HG03354 (cell line): ENCODE measurements at regions not wholly inside any gene's neighbourhood (a gene's known extent, or its start where the extent isn't known, plus 50 kb on each side); places are given as distances from the start of the nearest gene placed in this dataset.
"Not testable (repeated sequence)": the region's sequence is repeated elsewhere in the genome, so short reads cannot be mapped to it uniquely, and the experiment has no call there.

Experiments used
- ATAC-seq: cut with Tn5 transposase; IDR thresholded peaks from one replicate; pipeline ENCODE4 v1.9.1; 2021; ENCODE audit warnings: mild to moderate bottlenecking; ENCODE audit not compliant: unreplicated experiment, poor library complexity, severe bottlenecking

- ATAC-seq: no peak
Observed at GRCh38 chr13:67946131-67946530, 716.0 kb upstream of the PCDH9 start.

DNA sequence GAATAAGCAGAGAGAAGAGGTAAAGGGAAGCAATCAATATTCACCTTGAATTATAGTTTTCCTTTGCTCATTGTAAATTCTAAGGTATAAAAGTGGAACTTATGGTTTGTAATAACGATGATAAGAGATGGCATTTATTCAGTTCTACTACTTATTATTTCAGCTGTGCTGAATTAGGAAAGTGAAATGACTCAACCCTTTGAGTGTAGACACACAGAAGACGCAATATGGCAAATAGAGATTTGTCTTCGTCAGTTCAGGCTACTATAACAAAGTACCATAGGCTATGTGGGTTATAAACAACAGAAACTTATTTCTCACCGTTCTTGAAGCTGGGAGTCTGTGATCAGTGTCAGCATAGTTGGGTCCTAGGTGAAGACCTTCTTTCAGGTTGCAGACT lies 713.0 kb upstream of the PCDH9 start:
- ATAC-seq: no peak

DNA sequence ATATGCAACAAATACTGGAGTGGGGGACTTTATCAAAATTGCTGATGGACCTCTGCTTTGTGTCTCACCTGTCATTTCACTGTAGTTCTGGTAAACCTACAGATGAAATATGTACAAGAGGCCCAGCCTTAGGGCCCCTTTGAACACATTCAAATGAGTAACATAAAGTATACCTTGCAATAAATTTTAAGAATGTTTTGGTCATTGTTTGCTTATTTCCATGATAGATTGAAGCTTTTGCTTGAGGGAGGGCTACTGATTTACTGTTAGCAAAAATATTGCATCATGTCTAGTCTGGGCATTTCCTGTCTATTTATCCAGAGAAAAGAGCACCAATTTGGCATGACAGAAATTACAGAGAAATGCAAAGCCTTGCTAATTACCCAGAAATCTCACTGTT lies 705.5 kb upstream of the PCDH9 start:
- ATAC-seq: no peak

- no peak for ATAC-seq
Observed at GRCh38 chr13:67934617-67935330, 704.6 kb upstream of the PCDH9 start.

GRCh38 chr13:67932991-67933390 lies 702.9 kb upstream of the PCDH9 start:
- no peak for ATAC-seq

GRCh38 chr13:67917291-67917987 lies 687.3 kb upstream of the PCDH9 start:
- no peak for ATAC-seq

- ATAC-seq: no peak
Observed at GRCh38 chr13:67916650-67917049, 686.5 kb upstream of the PCDH9 start.

DNA sequence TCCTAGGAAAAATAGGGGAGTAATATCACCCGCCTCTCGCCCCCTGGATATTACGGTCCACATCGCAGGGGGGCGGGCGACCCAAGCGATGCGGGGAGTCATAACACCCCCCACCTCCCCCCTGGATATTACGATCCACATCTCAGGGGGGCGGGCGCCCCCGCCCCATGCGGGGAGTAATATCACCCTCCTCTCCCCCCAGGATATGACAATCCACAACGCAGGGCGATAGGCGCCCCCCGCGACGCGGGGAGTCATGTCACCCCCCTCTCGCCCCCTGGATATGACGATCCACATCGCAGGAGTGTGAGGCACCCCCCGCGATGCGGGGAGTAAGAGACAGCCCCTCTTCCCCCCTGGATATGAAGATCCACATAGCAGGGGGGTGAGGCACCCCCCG lies 684.4 kb upstream of the PCDH9 start:
- ATAC-seq: no peak

DNA sequence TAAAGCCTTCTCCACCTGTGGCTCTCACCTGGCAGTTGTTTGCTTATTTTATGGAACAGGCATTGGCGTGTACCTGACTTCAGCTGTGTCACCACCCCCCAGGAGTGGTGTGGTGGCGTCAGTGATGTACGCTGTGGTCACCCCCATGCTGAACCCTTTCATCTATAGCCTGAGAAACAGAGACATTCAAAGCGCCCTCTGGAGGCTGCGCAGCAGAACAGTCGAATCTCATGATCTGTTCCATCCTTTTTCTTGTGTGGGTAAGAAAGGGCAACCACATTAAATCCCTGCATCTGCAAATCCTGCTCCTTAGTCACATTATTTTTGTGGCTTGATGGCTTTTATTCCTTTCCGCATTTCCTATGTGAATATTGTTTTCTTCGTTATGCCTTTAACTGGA lies 672.8 kb upstream of the PCDH9 start:
- ATAC-seq: not testable (repeated sequence)

DNA sequence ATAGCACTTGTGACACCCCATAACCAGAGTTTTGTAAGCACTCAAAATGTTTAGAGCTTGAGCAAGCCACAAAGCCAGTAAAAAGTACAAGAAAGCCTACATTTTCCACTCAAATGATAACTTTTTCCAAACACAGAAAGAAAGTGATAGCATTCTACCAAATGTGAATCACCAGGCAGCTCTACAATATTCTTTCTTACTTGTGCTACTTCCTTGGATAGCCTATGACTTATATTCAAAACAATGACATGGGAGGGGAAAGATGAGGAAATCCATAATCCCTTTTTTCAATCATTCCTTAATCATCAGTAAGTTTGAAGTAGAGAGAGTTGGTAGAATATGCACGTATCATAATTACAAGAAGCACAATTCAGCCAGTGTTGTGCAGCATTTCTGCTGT lies 650.8 kb upstream of the PCDH9 start:
- ATAC-seq: no peak

- no peak for ATAC-seq
Observed at GRCh38 chr13:67878376-67878775, 648.2 kb upstream of the PCDH9 start.

- no peak for ATAC-seq
Observed at GRCh38 chr13:67877031-67877430, 646.9 kb upstream of the PCDH9 start.

DNA sequence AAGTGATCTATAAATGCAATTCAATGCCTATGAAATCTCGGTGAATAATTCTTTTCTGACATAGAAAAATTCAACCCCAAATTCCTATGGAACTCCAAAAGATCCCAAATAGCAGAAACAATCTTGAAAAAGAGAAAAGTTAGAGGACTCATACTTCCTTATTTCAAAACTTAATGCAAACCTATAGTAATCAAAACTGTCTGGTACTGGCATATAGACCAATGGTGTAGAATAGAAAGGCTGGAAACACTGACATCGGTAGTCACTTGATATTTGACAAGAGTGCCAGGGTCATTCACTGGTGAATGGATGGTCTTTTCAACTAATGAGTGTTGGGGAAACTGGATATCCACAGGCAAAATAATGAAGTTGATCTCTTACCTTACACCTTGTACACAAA lies 637.1 kb upstream of the PCDH9 start:
- ATAC-seq: no peak

DNA sequence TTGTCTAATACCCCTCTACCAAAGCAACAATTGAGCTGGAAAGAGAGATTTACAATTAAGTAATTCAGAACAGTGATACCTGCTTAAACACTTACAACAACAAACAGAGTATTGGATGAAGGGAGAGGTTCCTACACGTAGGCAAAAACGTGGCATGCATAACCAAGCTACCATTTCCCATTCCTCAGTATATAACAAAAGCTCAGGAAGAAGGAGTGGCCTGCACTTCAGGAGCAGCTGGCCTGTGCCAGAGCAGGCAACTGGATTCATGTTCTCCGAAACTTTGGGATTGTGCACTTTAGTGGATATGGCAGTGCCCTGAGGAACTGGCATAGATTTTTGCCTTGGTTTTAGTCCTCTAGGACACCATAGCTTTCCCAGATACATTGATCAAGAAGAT lies 630.2 kb upstream of the PCDH9 start:
- no peak for ATAC-seq

GRCh38 chr13:67859904-67860303 lies 629.8 kb upstream of the PCDH9 start:
- ATAC-seq: no peak

GRCh38 chr13:67857581-67858310 lies 627.6 kb upstream of the PCDH9 start:
- ATAC-seq: no peak

GRCh38 chr13:67856955-67857354 lies 626.8 kb upstream of the PCDH9 start:
- no peak for ATAC-seq

GRCh38 chr13:67855741-67856238 lies 625.7 kb upstream of the PCDH9 start:
- no peak for ATAC-seq

GRCh38 chr13:67854990-67855389 lies 624.9 kb upstream of the PCDH9 start:
- ATAC-seq: no peak

DNA sequence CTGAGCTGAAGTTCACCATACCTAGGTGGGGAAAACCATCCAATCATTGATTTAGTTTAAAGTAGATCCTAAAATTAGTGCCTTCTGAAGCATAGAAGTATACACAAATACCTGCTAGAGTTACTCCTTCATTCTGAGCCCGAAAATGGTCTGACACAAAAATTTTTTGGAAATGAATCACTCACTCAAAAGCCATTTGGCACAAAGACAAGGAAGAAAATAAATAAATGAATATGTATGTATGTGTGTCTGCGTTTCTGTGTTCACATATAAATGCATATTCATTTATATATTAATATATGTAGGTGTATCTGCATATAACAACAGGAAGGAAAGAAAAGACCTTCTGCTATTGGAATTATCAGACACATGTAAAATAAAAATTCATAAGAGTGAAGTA lies 614.4 kb upstream of the PCDH9 start:
- ATAC-seq: no peak

DNA sequence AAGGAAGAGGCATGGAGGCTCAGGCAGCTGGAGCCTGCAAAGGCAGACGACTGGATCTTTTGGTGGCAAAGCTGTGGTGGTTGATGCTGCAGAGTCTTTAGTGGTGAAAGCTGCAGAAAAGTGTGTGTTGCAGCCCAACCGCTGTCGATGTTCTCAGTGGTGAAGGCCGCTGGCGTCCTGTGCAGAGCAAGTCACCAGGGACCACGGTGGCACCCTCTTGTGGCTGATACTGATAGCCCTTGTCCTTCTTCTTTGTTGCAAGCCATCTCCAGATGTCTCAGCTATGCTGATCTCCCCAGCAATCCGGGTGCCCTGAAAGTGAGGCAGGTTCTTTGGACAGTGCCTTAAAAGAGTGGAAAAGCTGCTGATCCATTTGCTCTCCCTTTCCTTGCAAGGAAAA lies 610.9 kb upstream of the PCDH9 start:
- no peak for ATAC-seq
